ENCODE measurements at regions not wholly inside any gene's neighbourhood (a gene's known extent, or its start where the extent isn't known, plus 50 kb on each side); places are given as distances from the start of the nearest gene placed in this dataset.

DNA sequence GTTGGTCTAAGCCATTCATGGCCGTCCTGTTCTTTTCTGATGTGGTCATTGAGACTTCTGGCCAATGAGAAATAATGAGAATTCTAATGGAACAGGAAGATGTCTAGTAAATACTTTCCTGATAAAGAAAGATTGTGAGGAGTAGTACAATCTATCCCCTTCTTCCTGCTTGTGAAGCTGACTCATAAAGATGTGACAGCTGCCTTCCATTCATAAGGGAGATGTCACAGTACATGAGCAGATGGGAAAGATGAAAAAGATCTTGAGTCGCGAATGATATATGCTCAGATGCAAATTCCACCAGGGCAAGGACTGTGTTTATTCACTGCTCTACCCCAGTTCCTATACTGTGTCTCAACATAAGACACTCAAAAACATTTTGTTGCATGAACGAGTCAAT is 111.7 kb upstream of the FOXF1 start:
- no peak for TF ChIP-seq POLR2A (IDR thresholded peaks at IDR 0.05; ENCODE audit: extremely low read depth, insufficient read length)
- TF ChIP-seq, protein P1, sequence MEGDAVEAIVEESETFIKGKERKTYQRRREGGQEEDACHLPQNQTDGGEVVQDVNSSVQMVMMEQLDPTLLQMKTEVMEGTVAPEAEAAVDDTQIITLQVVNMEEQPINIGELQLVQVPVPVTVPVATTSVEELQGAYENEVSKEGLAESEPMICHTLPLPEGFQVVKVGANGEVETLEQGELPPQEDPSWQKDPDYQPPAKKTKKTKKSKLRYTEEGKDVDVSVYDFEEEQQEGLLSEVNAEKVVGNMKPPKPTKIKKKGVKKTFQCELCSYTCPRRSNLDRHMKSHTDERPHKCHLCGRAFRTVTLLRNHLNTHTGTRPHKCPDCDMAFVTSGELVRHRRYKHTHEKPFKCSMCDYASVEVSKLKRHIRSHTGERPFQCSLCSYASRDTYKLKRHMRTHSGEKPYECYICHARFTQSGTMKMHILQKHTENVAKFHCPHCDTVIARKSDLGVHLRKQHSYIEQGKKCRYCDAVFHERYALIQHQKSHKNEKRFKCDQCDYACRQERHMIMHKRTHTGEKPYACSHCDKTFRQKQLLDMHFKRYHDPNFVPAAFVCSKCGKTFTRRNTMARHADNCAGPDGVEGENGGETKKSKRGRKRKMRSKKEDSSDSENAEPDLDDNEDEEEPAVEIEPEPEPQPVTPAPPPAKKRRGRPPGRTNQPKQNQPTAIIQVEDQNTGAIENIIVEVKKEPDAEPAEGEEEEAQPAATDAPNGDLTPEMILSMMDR (IDR thresholded peaks at IDR 0.05; ENCODE audit: low read depth, low read length), result no peak
- TF ChIP-seq, protein P2, sequence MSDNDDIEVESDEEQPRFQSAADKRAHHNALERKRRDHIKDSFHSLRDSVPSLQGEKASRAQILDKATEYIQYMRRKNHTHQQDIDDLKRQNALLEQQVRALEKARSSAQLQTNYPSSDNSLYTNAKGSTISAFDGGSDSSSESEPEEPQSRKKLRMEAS (IDR thresholded peaks at IDR 0.05; ENCODE audit: low read depth, low read length), result no peak
